ENCODE measurements at regions not wholly inside any gene's neighbourhood (a gene's known extent, or its start where the extent isn't known, plus 50 kb on each side); places are given as distances from the start of the nearest gene placed in this dataset.

GRCh38 chr3:5444253-5444652 lies 256.7 kb downstream of the EDEM1 start:
- H3K27ac ChIP-seq = no peak overlapping the region
- H3K4me3 ChIP-seq = no peak overlapping the region
- no peak for TF ChIP-seq CTCF (IDR thresholded peaks at IDR 0.05)
- DNase-seq (ENCODE audit: low spot score) = no peak

- no peak for DNase-seq (ENCODE audit: low spot score)
- TF ChIP-seq CTCF (IDR thresholded peaks at IDR 0.05) = no peak
- Histone ChIP-seq H3K4me3 (no peak overlapping the region), H3K27ac (no peak overlapping the region)
Observed at GRCh38 chr3:5445676-5446201, 258.2 kb downstream of the EDEM1 start.

GRCh38 chr3:5448246-5448645 lies 260.7 kb downstream of the EDEM1 start:
- TF ChIP-seq CTCF (IDR thresholded peaks at IDR 0.05) = no peak
- no peak overlapping the region for H3K4me3 ChIP-seq
- DNase-seq (ENCODE audit: low spot score) = no peak
- H3K27ac ChIP-seq = no peak overlapping the region

GRCh38 chr3:5448816-5449215 lies 261.3 kb downstream of the EDEM1 start:
- Histone ChIP-seq H3K4me3 (no peak overlapping the region), H3K27ac (no peak overlapping the region)
- DNase-seq (ENCODE audit: low spot score) = no peak
- no peak for TF ChIP-seq CTCF (IDR thresholded peaks at IDR 0.05)

- TF ChIP-seq CTCF (IDR thresholded peaks at IDR 0.05) = no peak
- DNase-seq (ENCODE audit: low spot score) = no peak
- no peak overlapping the region for H3K27ac ChIP-seq
- H3K4me3 ChIP-seq = no peak overlapping the region
Observed at GRCh38 chr3:5456199-5456598, 268.7 kb downstream of the EDEM1 start.

- TF ChIP-seq CTCF (IDR thresholded peaks at IDR 0.05) = no peak
- H3K27ac ChIP-seq = no peak overlapping the region
- H3K4me3 ChIP-seq = no peak overlapping the region
- no peak for DNase-seq (ENCODE audit: low spot score)
Observed at GRCh38 chr3:5458526-5458925, 271.0 kb downstream of the EDEM1 start.

- no peak overlapping the region for H3K4me3 ChIP-seq
- TF ChIP-seq CTCF (IDR thresholded peaks at IDR 0.05) = no peak
- H3K27ac ChIP-seq = no peak overlapping the region
- DNase-seq (ENCODE audit: low spot score) = no peak
Observed at GRCh38 chr3:5462086-5462485, 274.6 kb downstream of the EDEM1 start.

All from coronary artery (tissue), 2 donors.